GM18909 (cell line): ENCODE measurements at regions not wholly inside any gene's neighbourhood (a gene's known extent, or its start where the extent isn't known, plus 50 kb on each side); places are given as distances from the start of the nearest gene placed in this dataset.

ENCODE experiments used
- ATAC-seq: cut with Tn5 transposase; IDR thresholded peaks from one replicate; pipeline ENCODE4 v1.9.1; 2021; ENCODE audit warnings: mild to moderate bottlenecking; ENCODE audit not compliant: unreplicated experiment, poor library complexity

- ATAC-seq: no peak
These were observed 879.5 kb downstream of the TECRL start for GRCh38 chr4:63529581-63530337.

DNA sequence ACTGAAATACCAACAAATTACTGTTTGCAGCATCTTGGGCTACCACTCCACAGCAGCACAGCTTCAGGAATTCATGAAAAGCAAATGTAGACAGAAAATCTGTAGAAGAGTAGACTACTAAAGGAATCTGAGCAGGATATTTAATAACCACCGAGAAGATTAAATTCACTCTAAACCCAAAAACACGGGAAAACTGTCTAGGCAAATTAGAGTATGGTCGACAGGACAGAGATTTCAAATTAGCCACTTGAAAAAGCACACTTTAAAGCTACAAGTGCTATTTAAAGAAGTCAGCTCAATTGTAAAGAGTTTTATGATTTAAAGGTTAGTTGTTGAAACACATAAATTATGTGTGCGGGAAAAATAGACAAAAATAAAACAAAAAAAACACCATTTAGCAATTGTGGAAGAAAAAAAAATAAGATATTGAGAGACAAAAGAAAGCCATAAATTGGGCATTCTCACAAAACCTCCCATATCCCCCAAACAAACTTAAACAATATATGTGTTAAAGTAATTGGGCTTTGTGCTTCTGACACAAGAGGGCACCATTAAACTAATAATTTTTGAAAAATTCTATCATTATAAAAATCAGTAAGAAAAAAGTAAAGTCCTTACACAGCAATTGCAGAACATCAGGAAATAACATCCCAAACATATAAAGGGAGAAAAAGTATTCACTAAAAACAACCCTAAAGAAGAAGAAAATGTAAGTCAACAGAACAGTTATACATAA lies 880.8 kb downstream of the TECRL start:
- no peak for ATAC-seq

DNA sequence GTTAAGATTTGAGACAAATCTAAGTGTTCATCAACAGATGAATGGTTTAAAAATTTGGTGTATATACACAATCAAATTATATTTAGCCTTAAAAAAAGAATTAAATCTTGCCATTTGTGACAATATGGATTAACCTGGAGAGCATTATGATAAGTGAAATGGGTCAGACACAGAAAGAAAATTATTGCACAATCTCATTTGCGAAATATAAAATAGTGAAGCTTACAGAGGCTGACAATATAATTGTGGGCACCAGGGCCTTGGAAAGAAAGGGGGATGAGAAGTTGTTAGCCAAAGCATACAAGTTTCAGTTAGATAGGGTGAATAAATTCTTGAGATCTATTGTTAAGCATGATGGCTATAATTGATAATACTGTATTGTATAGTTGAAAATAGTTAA lies 883.0 kb downstream of the TECRL start:
- no peak for ATAC-seq

DNA sequence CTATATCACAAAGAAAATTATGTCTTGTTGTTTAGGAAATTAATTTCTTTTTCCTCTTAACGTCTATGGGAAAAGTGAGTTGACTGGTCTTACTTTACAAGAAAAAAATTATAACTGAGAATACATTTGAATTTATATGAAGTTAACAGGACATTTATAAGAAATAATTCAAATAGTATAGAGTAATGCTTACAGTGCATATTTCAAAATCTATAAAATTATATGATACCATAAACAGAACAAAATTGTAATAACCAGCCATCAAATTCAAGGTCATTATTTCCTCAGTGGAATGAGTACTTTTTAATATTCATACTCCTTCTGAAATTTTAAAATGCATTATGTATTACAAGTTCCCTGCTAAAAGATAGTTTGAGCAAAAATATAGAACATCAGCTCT lies 884.5 kb downstream of the TECRL start:
- no peak for ATAC-seq

DNA sequence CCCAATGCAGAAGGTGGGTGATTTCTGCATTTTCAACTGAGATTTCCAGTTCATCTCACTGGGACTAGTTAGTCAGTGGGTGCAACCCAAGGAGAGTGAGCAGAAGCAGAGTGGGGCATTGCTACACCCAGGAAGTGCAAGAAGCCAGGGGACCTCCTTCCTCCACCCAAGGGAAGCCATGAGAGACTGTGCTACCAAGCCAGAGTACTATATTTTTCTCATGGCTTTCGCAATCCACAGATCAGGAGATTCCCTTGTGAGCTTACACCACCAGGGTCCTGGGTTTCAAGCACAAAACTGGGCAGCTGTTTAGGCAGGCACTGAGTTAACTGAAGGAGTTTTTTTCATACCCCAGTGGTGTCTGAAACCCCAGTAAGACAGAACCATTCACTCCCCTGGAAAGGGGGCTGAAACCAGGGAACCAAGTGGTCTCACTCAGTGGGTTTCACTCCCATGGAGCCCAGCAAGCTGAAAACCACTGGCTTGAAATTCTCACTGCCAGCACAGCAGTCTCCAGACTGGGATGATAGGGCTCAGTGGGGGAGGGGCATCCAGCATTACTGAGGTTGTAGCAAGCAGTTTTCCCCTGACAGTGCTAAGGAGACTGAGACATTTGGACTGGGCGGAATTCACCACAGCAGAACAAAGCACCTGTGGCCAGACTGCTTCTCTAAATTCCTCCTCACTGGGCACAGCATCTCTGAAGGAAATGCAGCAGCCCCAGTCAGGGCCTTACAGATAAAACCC lies 903.4 kb downstream of the TECRL start:
- no peak for ATAC-seq

DNA sequence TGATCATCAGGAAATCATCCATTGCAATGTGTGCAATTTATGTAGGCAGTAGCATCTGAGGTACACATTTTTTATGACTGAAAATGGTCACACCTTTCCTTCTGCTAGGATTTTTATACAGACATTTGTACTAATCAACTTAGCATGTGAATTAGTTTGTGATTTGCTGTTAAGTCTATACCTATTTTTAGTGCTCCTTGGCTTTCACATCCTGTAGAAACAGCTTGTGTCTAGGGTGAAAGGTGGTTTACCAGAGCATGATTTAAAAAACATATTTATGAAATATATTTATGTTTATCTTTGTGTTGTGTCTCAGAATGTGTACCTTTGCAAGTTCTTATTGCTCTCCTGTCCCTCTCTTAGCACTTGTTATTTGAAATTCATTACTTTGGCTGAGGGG lies 916.0 kb downstream of the TECRL start:
- ATAC-seq: no peak

GRCh38 chr4:63492515-63492914 lies 916.7 kb downstream of the TECRL start:
- ATAC-seq: no peak

DNA sequence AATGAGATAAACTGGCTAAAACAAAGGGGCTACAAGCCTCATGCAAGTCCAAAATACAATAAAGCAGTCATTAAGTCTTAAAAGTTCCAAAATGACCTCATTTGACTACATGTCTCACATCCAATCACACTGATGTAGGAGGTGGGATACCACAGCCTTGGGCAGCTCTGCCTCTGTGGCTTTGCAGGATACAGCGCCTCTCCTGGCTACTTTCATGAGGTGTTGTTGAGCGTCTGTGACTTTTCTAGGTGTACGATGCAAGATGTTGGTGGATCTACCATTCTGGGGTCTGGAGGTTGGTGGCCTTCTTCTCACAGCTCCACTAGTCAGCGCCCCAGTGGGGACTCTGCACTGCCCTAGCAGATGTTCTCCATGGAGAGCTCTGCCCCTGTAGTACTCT lies 944.9 kb downstream of the TECRL start:
- ATAC-seq: no peak

DNA sequence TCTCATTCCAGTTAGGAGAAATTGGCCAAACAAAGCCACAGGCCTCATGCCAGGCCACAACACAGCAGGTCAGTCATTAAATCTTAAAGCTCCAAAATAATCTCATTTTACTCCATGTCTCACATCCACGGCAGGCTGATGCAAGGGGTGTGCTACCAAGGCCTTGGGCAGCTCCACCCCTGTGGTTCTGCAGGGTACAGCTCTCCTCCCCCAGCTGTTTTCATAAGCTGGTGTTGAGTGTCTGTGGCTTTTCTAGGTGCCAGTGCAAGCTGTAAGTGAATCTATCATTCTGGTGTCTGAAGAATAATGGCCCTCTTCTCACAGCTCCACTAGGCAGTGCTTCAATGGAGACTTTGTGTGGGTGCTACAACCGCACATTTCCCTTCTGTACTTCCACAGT lies 949.2 kb downstream of the TECRL start:
- no peak for ATAC-seq

- ATAC-seq: no peak
These were observed 949.9 kb downstream of the TECRL start for GRCh38 chr4:63459329-63459728.

DNA sequence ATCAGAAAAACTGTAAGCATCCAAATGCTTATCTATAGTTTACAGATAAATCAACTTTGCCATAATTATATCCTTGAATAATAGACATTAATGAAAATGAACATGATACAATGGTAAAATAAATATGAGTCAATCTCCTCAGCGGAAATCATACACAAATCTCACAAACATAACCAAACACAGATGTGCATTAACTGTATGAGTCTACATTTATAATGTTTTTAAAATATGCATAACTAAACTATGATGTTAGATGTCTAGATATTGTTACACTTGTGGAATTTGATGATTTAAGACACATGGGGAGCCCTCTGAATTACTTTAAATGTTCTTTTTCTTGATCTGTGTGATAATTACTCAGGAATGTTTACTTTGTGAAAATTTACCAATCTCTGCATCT lies 951.2 kb downstream of the TECRL start:
- no peak for ATAC-seq

DNA sequence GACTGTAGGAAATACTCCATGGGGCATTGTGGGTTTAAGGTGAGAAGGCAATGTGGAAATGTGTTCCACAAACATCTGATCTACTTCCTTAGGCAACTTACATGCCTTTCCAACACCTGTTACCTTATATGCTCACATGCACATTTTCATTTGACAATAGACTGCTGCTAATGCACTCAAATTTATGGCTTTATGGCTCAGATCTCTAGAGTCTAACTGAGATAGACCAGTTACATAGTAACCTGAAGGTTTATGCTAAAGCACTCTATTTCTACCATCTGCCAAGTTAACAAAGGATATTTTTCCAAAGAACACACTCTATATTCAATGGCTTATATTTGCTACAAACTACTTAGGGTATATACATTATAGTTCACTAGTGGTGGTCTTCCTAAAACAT lies 969.0 kb downstream of the TECRL start:
- ATAC-seq: no peak

DNA sequence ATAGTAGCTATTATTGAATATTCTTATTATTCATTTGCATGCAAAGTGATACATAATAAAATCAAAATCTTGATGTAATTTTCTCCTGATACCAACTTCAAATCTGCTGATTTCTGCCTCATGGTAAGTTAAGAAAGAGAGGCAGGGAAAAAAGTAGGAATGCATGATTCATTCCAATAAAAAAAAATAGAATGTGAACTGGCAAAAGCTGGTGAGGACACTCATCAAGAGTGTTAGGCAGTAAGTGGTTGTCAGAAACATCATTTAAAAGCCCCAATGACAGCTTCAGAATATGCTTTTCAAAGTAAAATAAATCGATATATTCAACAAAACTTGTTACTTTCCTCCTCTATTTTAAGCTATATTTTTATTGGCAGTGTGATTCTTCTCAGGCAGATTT lies 979.1 kb downstream of the TECRL start:
- no peak for ATAC-seq

- ATAC-seq: no peak
These were observed 1013.0 kb downstream of the TECRL start for GRCh38 chr4:63396269-63396668.

- ATAC-seq: no peak
These were observed 1015.7 kb downstream of the TECRL start for GRCh38 chr4:63393544-63393943.

- no peak for ATAC-seq
These were observed 1029.3 kb downstream of the TECRL start for GRCh38 chr4:63379750-63380522.

DNA sequence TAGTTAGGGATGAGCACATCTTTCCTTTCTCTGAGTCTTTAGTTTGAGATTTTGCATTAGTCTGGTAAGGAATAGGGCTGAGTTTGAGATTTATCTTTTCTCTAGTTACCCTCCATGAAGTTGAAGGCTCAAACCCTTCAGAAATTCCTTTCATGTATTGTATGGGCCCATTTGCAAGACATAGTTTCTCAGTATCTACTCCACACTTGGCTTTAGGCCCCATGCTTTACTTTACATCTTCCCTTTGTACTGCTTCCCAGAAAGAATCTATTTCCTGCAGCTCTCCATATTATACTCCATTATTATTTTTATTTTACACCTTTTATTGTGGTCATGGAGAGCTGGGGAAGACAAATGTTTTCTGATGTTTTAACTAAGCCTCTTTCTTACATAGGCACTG lies 1038.2 kb downstream of the TECRL start:
- no peak for ATAC-seq

DNA sequence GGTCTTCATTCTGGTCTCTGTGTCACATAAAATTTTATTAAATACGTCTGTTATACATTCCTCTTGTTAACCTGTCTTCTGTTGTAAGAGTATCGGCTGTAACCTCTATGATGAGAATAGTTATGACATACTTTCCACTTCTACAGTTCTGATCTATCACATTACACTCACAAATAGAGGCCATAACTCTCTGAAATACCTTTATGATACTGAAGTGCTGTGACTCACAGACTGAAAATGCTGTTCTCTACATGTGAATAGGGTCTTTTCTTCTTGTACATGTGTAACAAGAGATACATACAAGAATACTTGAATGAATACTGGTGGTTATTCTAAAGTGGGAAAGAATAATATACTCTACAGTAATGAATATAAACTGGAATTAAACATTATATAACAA lies 1047.6 kb downstream of the TECRL start:
- ATAC-seq: no peak

DNA sequence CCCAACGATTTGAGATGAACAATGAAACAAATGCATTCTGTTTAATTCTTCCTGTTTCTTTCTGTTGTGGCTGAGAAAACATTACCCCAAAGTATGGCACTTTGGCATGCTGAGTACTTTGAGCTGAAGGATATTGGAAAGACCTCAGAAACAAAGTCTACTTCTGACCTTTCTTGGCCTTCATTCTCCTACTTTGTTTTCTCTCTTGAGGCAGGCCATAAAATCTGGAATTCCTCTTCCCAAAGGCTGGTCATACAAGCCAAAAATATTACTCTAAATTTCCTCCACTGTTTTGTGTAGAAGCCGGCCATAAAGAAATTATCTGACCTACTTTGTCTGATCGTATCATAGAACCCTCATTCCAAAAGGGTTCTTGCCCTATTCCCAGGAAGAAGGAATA lies 1048.2 kb downstream of the TECRL start:
- no peak for ATAC-seq

DNA sequence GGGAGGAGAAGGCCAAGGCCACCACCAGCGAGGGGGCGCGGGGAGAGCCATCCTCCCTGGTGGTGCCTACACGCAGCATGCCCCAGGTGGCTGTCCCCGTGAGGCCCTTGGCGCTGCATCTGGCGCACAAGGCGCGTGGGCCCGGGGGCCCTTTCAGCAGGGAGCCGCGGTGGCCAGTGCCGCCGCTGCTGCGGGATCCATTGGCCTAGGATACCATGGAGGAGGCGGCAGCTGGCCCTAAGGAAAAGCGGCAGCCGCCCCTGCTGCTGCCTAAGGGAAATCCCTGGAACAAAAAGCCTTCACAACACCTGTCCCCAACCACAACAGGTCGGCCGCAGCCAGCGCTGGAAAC lies 1059.6 kb downstream of the TECRL start:
- ATAC-seq: no peak
